ENCODE measurements at regions not wholly inside any gene's neighbourhood (a gene's known extent, or its start where the extent isn't known, plus 50 kb on each side); places are given as distances from the start of the nearest gene placed in this dataset.

- no peak for TF ChIP-seq CTCF (IDR thresholded peaks at IDR 0.05)
- no peak for TF ChIP-seq POLR2A (IDR thresholded peaks at IDR 0.05)
Observed at GRCh38 chr2:153091344-153091743, 372.9 kb downstream of the ARL6IP6 start.
